Glomerular endothelial cell (primary cell): ENCODE measurements at regions not wholly inside any gene's neighbourhood (a gene's known extent, or its start where the extent isn't known, plus 50 kb on each side); places are given as distances from the start of the nearest gene placed in this dataset.

Source experiments
- DNase-seq: peaks from one replicate; pipeline ENCODE4 v3.0.0-alpha.2; 2011; ENCODE audit warnings: low read depth, low spot score; ENCODE audit errors: extremely low read depth

DNA sequence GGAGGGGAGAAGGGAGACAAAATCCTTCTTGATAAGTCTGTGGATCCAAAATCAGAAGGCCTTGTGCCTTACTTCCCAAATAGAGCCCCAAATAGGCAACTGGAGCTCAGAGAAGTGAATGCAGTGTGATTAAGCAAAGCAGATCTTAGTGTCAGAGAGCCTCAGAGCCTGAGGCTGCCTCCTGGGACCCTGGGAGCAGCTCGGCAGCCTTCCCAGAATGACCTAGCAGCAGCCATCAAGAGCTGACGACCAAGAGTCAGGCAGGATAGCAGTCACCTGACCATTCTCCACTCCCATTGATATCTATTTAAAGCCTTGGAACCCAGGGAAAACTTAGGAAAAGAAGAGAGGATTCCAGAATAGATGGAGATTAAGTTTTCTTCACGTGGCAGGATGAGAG, 78.0 kb upstream of the SMYD2 start:
- no peak for DNase-seq

DNA sequence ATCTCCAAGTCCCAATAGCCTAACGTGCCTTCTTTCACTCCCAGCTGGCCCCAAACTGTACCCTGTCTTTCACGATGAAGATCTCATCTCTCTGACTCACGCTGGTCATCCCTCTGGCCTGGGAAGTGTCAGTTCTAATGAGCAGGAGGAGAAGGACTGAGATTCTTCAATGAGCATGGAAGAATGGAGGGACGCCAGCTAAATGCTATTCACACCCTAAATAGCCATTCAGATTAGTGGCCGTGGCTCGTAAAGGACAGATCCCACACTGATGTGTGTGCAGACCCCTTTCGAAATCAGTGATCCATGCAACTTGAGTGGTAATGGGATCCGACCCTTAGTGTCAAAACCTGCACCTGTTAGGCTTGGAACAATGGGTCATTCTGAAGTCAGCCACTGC, 75.9 kb upstream of the SMYD2 start:
- DNase-seq: no peak

DNA sequence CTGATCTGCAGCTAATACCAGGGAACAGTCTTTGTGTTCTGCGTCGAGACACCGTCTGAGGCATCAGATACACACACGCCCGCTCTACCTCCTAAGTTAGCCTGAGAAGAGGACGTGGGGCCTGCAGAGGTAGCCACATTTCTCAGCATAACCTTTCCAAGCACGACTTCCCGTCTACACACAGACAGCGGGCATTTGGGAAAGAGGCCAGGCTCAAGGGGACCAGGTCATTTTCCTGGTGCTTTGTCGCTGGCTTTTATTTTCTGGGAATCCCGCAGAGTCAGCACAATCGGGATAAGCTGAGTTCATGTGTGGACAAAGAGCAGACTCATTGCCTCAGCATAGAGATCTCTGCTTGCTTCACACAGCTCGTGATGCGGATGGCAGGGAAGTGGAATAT, 72.5 kb upstream of the SMYD2 start:
- no peak for DNase-seq

DNA sequence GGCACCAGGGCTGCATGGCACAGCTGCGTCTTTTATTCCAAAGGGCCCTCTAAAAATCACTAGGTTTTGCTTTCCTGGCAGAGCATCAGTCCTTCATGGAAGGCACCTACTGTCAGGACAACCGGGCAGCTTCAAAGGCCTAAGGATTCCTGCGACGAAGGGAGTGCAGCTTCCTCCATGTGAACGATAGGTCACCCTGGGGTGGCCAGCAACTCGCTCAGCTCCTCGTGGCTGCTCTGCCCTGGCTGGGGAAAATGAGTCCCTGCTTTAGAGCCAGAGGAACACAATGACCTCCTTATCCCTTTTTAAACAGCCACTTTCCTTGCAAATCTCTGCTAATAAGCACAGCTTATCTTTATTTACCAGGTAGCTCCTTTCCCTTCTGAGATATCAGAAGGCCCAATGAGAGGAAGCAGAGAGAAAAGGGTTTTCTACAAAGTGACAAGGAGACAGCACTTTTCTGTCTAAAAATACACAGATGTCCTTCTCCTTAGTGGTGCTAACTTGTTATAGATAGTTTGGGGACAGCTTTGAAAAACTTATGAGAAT, 71.6 kb upstream of the SMYD2 start:
- DNase-seq: no peak

DNA sequence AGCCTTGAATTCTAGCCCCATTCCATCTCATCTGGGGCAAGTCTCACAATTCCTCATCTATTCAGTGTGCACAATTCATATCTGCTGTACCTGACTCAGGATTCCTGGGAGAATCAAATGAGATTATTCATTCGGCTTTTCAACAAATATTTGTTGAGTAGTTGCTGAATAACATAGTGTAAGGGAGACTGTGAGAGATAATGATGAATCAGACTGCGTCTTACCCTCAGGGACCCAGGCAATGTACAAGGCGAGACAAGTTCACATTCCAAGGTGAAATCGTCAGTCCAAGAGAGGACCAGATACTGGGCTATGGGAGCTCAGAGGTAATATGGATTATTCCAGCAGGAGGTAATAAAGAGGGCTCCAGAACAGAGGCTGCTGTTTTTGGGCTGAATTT, 67.8 kb upstream of the SMYD2 start:
- no peak for DNase-seq

DNA sequence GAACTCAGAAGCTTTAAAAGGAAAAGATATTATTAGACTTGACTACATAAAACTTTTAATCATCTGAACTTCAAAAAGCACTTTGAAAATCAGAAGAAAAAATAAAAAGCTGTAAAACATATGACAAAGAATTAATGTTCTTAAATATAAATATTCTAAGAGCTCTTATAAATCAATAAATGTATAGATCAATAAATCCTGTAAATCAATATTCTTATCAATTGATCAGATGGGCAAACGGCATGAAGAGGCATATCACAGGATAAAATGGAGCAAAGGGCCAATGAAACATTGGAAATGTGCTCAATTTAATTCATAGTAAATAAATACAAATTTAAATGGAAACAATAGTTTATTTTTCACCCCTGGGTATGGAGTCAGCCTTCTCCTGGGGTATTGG, 66.1 kb upstream of the SMYD2 start:
- DNase-seq: no peak

DNA sequence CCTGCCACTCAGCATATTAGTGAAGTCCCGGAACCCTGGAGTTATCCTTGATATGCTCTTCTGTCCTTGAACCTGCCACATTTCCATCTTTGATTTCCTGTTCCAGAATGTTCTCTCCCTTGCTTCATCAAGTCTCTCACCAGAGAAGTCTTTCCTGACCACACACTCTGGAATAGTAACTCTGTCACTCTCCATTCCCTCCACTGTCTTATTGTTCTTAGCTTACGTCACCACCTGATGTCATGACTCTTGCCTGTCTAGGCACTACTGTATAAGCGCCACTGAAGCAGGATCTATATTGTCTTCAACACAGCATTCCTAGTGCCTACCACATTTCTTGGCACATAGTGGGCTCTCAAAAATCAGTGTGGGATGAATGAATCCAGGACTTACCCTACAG, 65.4 kb upstream of the SMYD2 start:
- no peak for DNase-seq

DNA sequence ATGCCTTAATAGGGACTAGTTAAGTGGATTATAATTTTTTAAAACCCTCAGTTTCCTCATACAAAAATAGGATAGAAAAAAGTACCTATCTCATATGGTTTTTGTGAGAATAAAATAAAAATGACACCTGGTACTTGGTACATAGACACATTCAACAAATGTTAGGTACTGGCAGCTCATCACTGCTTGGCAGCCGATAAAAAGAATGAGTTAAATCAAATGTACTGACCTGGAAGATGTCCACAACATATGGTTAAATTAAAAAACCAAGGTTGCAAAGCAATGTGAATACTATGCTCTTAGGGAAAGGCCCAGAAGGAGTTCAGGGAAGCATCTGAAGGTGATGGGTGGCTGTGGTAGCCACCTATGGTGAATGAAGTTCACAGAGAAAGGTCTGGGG, 64.9 kb upstream of the SMYD2 start:
- no peak for DNase-seq

DNA sequence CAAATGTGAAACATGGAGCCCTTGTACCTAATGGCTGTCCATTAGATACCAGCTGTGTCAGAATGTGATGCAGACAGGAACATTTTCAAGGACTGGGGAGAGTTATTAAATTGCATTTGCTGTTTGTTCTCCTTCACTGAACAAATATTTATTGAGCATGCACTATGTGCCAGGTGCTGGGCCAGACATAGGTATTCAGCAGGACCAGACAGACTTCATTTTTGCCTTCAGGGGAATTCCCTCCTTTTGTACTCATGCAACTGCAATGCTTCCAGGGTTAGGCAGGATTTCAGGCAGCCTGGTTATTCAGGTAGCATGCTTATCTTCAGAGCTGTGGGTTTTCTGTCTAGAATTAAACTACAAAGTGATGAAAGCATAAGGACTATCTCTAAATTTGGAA, 64.2 kb upstream of the SMYD2 start:
- no peak for DNase-seq

DNA sequence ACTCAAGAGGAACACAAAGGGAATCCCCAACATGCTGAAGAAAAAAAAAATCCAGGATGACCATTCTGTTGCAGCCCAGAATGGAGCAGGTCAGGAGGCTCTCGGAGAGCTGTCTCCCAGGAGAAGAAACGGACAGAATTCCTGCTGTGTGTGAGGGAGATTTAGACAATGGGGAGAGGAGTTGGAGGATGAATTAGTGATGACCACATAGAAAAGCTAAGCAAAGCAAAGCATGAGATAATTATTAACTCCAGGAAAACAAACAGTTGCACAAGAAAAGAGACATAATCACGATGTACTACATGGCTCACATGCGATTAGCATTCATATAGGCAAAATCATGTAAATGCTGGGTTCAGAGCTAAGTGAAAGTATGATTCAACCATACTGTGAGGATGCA, 61.1 kb upstream of the SMYD2 start:
- DNase-seq: no peak

DNA sequence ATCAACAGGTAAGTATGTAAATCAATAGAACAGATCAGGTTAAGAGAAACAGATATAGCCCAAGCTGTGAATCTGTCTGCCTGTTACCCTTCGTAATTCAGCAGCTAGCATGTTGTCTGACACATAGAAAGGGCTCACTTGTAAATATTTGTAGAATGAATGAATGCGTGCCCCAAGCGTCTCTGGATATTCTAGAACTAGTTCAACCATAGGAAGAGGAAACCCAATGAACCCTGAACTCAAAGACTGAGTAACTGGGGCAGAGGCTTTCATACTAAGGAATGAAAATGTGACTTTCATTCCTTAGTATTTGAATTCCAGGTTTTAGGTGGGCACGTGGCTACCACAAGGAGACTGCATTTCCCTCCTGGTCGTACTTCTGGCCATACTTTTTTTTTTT, 60.1 kb upstream of the SMYD2 start:
- no peak for DNase-seq

DNA sequence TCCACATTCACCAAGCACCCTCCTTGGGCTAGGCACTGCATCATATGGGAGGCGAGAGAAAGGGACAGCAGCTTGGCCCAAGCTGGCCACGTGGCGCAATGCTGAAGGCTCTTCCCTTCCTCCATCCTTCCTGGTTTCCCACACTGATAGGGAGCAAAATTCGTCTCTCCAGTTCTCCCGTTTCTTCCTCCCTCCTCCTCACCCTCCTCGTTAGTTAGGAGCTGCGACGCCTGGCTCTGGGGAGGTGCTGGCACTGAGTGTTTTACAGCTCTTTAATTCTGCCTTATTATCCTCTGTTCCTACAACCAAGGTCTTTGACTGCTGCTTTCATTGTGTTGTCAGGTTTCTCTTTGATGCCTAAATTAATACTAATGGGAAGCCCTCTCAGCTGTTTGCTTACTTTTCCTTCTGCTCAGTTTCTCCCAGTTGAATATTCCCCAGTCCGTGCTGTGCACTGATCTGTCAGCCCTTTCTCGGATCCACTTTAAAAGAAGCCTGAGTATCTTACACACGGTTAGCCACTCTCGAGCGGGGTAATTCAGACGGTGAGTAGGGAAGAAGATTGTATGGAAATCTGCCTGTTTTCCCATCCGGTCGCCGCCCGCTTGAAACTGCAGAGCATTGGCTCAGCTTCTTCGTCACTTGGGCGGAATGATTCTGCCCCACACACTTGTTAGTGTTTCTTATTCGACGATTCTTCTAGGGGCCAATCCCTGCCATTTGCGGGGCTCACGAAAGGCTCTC, 56.2 kb upstream of the SMYD2 start:
- no peak for DNase-seq

DNA sequence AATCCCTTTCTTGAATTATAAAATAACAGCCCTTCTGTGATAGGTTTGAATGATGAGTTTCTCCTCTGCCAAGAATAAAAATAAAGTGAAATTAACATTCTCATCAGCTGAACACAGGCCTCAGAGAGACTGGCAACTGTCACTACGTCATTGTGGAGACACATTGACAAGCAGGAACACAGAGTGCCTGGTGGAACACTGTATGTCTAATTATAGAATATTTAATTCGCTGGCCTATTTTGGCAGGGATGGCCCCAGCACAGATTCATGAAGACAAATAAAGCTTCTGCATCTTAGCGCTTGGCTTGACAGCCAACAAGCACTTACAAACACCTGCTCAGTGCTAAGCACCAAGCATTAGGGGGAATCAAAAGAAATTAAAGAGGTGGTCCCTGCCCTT, 52.0 kb upstream of the SMYD2 start:
- no peak for DNase-seq

DNA sequence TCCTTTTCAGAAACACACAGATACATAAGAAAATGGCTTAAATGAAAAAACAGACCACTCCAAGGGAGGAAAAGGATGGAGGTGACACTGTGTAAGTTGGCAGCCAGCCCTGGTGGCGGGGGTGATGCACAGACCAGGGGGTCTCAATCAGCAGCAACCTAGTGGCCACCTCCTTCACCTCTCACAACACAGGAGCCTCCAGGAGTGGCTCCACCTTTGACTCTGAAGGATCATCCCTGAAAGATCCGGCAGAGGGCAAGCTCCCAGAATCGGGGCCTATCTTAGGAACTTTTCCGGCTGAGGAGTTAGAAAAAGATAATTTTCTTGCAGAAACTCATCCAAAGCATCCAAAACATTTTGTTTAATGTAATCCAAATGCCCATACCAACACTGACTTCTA, 51.2 kb upstream of the SMYD2 start:
- DNase-seq: no peak
